Choroid plexus epithelial cell (primary cell): ENCODE measurements at regions not wholly inside any gene's neighbourhood (a gene's known extent, or its start where the extent isn't known, plus 50 kb on each side); places are given as distances from the start of the nearest gene placed in this dataset.

Experiments
- DNase-seq: peaks from one replicate; pipeline ENCODE4 v3.0.0-alpha.2; 2010; ENCODE audit warnings: low read depth
- H3K4me3 ChIP-seq: 2 replicates; pipeline ENCODE4 v1.5.1; 2011; ENCODE audit warnings: low read depth, mild to moderate bottlenecking, control low read depth, low read length, moderate library complexity
- CTCF ChIP-seq: conservative IDR thresholded peaks from 2 replicates; pipeline ENCODE4 v1.5.1; 2011; ENCODE audit warnings: low read depth, mild to moderate bottlenecking, control low read depth, inconsistent platforms, low read length, moderate library complexity

DNA sequence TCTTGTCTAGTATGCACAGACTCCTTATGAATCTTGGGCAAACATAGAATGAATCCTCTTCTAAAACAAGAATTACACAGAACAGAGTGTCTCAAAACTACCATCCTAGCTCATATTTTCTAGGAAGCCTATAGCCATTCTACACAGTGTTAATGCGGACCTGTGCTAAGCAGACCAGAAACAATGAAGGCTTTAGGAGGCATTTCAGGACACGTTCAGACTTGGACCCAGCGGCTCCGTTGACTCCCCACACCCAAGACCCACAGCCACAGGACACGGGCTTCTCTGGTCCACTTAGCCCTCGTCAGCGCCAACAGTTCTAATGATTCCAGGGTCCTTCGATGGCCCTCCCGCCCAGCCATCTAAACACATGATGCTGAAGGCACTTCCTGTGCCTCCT lies 182.2 kb downstream of the BCL11A start:
- no peak for DNase-seq
- TF ChIP-seq CTCF, result no peak
- H3K4me3 ChIP-seq, result no peak overlapping the region

GRCh38 chr2:60370814-60371213 lies 182.6 kb downstream of the BCL11A start:
- no peak for DNase-seq
- TF ChIP-seq CTCF, result no peak
- H3K4me3 ChIP-seq, result no peak overlapping the region

DNA sequence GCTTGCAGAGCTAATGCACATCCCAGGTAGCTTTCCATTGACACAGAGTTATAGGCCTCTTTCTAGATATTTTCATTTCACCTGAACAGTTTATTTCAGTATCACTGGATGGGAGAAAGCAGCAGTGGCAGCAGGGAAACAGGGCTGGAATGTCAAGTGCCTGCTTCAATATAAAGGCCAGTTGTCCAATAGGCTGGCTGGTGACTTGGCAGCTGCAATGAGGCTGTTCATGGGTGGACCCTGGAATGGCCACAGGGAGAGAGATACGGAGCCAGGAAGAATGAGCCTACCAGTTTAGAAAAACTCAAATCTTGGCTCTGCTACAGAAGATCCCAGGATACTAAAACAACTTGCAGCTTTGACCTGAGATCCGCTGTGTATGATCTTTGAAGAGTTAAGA lies 185.0 kb downstream of the BCL11A start:
- no peak for DNase-seq
- no peak for TF ChIP-seq CTCF
- no peak overlapping the region for H3K4me3 ChIP-seq

GRCh38 chr2:60366135-60366712 lies 187.2 kb downstream of the BCL11A start:
- DNase-seq, result no peak
- no peak for TF ChIP-seq CTCF
- no peak overlapping the region for H3K4me3 ChIP-seq

DNA sequence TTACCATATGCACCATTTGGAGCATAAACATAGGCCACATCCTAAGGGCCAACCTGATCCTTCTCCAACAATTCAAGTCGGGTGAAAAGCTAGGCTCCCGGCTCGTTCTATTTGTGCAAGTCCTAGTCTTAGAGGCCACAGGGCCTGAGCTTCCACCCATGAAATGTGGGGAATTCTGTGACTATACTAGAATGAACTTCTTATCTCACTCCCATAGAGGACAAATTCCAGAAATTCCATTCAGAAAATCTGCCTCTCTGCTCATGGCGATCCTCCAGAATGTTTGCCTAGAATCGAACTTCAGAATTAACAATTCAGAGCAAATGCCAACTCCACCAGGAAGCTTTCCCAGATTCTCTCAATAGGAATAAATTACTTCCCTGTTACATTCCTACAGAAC lies 187.9 kb downstream of the BCL11A start:
- DNase-seq, result peak; percentile 15
- TF ChIP-seq CTCF, result no peak

DNA sequence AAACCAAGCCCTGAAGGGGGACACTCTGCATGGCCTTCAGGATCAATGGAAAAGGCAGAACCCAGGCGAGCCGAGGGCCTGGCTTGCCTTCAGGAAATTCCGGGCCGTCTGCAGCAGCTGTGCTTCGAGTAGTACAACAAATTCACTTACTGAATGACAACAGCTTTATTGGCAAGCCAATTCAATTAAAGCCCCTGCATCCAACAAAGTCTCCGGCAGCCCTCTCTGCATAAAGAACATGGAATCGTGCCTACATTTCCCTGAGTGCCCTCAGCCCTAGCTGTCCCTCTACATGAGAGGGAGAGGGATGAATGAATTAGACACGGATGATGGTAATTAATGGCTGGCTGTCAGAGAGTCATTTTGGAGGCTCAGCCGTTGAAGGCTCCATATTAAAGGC lies 189.0 kb downstream of the BCL11A start:
- TF ChIP-seq CTCF, result no peak
- DNase-seq, result no peak
- no peak overlapping the region for H3K4me3 ChIP-seq

More for the DNA sequence above, 187.9 kb downstream of the BCL11A start:
- no peak overlapping the region for H3K4me3 ChIP-seq

DNA sequence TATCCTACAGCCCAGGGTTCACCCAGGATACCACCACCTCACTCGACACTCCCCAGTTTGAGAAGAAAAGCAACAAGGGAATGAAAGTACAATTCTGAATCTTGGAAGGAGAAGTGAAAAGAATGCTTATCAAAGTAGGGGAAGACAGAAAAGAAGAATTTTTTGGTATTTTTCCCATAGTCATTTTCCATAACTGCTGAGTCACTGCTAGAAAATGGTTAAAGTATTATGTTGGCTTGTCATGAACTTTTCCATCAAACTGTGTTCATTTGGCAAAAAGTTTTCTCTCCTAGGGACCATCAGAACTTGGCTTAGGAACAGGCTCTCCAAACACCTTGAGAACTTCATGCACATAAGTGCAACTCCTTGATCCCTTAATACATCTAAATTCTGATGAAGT lies 192.0 kb downstream of the BCL11A start:
- H3K4me3 ChIP-seq, result no peak overlapping the region
- DNase-seq, result no peak
- no peak for TF ChIP-seq CTCF
